Endodermal cell (in vitro differentiated cells): ENCODE measurements at regions not wholly inside any gene's neighbourhood (a gene's known extent, or its start where the extent isn't known, plus 50 kb on each side); places are given as distances from the start of the nearest gene placed in this dataset.

Experiments used
- DNase-seq: peaks from one replicate; pipeline ENCODE4 v3.0.0-alpha.2; 2017
- H3K27ac ChIP-seq: 2 replicates; pipeline ENCODE4 v1.5.1; 2013; ENCODE audit warnings: mild to moderate bottlenecking, low read depth, low read length, moderate library complexity
- H3K27me3 ChIP-seq: 2 replicates; pipeline ENCODE4 v1.6.1; 2013; ENCODE audit warnings: mild to moderate bottlenecking, low read length, moderate library complexity; ENCODE audit not compliant: insufficient read depth, control insufficient read depth, poor library complexity, severe bottlenecking
- H3K36me3 ChIP-seq: 2 replicates; pipeline ENCODE4 v1.7.0; 2013; ENCODE audit warnings: mild to moderate bottlenecking, low read length, moderate library complexity; ENCODE audit not compliant: control insufficient read depth, insufficient read depth
- H3K4me1 ChIP-seq: one replicate; pipeline ENCODE4 v1.7.0; 2013; ENCODE audit warnings: low read length; ENCODE audit not compliant: control insufficient read depth, insufficient read depth
- H3K4me3 ChIP-seq: 2 replicates; pipeline ENCODE4 v1.5.1; 2013; ENCODE audit warnings: mild to moderate bottlenecking, low read length, moderate library complexity
- H3K9ac ChIP-seq: 2 replicates; pipeline ENCODE4 v1.6.1; 2013; ENCODE audit warnings: mild to moderate bottlenecking, low read length, moderate library complexity; ENCODE audit not compliant: poor library complexity, severe bottlenecking; ENCODE audit errors: extremely low read depth
- H3K9me3 ChIP-seq: 2 replicates; pipeline ENCODE4 v1.6.1; 2013; ENCODE audit warnings: mild to moderate bottlenecking, low read length, moderate library complexity; ENCODE audit not compliant: control insufficient read depth
- H3K27ac Mint-ChIP-seq: 2 replicates; pipeline ENCODE4 v1.8.0; 2020; ENCODE audit warnings: mixed read lengths
- H3K27me3 Mint-ChIP-seq: 2 replicates; pipeline ENCODE4 v1.8.0; 2021; ENCODE audit warnings: mild to moderate bottlenecking, mixed read lengths; ENCODE audit not compliant: insufficient read depth
- H3K36me3 Mint-ChIP-seq: 2 replicates; pipeline ENCODE4 v1.8.0; 2020; ENCODE audit warnings: low read depth, mixed read lengths
- H3K4me1 Mint-ChIP-seq: 2 replicates; pipeline ENCODE4 v1.8.0; 2020; ENCODE audit warnings: mixed read lengths
- H3K4me3 Mint-ChIP-seq: 2 replicates; pipeline ENCODE4 v1.8.0; 2020; ENCODE audit warnings: mild to moderate bottlenecking, moderate library complexity, mixed read lengths
- H3K9me3 Mint-ChIP-seq: 2 replicates; pipeline ENCODE4 v1.8.0; 2020; ENCODE audit warnings: mild to moderate bottlenecking, mixed read lengths
- WGBS, 2 experiments: methylation state at CpG; one replicate each; pipeline versions ENCODE4 v1.1.5 to v1.1.7; 2013; ENCODE audit warnings: missing lambda C conversion rate in 2 of 2, mixed read lengths in 1 of 2; ENCODE audit not compliant: insufficient coverage in 1 of 2, insufficient read length in 1 of 2; 5-methylcytosine and 5-hydroxymethylcytosine counted together
- TF ChIP-seq, protein P1 (sequence below): fragments of 200-600 bp; sonication (generic); conservative IDR thresholded peaks from 2 replicates; pipeline ENCODE4 v1.5.0; 2021; ENCODE audit warnings: antibody characterized with exemption, mild to moderate bottlenecking

DNA sequence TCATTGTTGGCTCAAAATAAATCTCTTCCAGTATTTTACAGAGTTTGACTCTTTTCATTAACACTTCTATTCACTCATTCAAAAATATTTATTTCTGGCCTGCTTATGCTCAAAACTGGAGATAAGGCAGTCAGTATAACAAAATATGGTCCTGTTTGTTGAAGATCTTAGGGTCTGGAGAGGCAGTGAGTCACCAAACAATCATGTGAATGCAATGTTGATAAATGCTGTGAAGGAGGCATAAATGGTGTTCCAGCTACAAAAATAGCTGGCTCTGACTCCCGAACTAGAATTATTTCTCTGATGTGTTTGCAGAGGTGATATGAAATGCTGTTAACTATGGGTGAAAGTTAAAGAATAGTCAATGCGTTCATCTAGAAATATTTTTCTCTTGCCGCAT lies 390.6 kb downstream of the AASDHPPT start:
- TF ChIP-seq, protein P1, sequence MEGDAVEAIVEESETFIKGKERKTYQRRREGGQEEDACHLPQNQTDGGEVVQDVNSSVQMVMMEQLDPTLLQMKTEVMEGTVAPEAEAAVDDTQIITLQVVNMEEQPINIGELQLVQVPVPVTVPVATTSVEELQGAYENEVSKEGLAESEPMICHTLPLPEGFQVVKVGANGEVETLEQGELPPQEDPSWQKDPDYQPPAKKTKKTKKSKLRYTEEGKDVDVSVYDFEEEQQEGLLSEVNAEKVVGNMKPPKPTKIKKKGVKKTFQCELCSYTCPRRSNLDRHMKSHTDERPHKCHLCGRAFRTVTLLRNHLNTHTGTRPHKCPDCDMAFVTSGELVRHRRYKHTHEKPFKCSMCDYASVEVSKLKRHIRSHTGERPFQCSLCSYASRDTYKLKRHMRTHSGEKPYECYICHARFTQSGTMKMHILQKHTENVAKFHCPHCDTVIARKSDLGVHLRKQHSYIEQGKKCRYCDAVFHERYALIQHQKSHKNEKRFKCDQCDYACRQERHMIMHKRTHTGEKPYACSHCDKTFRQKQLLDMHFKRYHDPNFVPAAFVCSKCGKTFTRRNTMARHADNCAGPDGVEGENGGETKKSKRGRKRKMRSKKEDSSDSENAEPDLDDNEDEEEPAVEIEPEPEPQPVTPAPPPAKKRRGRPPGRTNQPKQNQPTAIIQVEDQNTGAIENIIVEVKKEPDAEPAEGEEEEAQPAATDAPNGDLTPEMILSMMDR, result no peak
- H3K9me3 Mint-ChIP-seq, result no peaks in the 10 kb centered on the region
- H3K36me3 Mint-ChIP-seq, result no peaks in the 10 kb centered on the region
- no peak for DNase-seq
- Histone ChIP-seq H3K9ac (no peak overlapping the region), H3K4me3 (no peak overlapping the region), H3K27ac (no peak overlapping the region), H3K4me1 (peaks cover 27% of the 10 kb centered on the region), H3K27me3 (peaks cover 32% of the 10 kb centered on the region), H3K9me3 (no peaks in the 10 kb centered on the region), H3K36me3 (no peaks in the 10 kb centered on the region)
- peaks cover 67% of the 10 kb centered on the region for H3K4me1 Mint-ChIP-seq
- H3K27ac Mint-ChIP-seq, result peak overlapping the region; percentile 64
- H3K4me3 Mint-ChIP-seq, result no peak overlapping the region
- peaks cover 16% of the 10 kb centered on the region for H3K27me3 Mint-ChIP-seq
- WGBS, 2 experiments, result 81 to 100% methylated on average over 2 to 3 of the region's 3 CpGs

GRCh38 chr11:106468531-106468930 lies 391.1 kb downstream of the AASDHPPT start:
- TF ChIP-seq, protein P1, result no peak
- Mint-ChIP-seq H3K27ac (no peak overlapping the region), H3K9me3 (no peaks in the 10 kb centered on the region), H3K36me3 (no peaks in the 10 kb centered on the region), H3K4me3 (no peak overlapping the region), H3K4me1 (peaks cover 64% of the 10 kb centered on the region), H3K27me3 (peaks cover 16% of the 10 kb centered on the region)
- Histone ChIP-seq H3K4me3 (peak overlapping the region; percentile 17), H3K36me3 (no peaks in the 10 kb centered on the region), H3K27me3 (peaks cover 32% of the 10 kb centered on the region), H3K9me3 (peaks cover 1% of the 10 kb centered on the region), H3K27ac (no peak overlapping the region), H3K4me1 (peaks cover 27% of the 10 kb centered on the region), H3K9ac (no peak overlapping the region)
- no peak for DNase-seq
- WGBS, 2 experiments, result 90% methylated on average over 1 of the region's 1 CpG; no CpG with 5 or more reads in 1 of the 2 experiments

GRCh38 chr11:106470230-106470629 lies 392.8 kb downstream of the AASDHPPT start:
- H3K4me1 Mint-ChIP-seq, result peaks cover 51% of the 10 kb centered on the region
- Histone ChIP-seq H3K27ac (no peak overlapping the region), H3K36me3 (no peaks in the 10 kb centered on the region), H3K27me3 (peaks cover 17% of the 10 kb centered on the region), H3K9me3 (peaks cover 18% of the 10 kb centered on the region), H3K9ac (no peak overlapping the region), H3K4me1 (peaks cover 27% of the 10 kb centered on the region), H3K4me3 (no peak overlapping the region)
- no peak overlapping the region for H3K4me3 Mint-ChIP-seq
- no peak overlapping the region for H3K27ac Mint-ChIP-seq
- H3K36me3 Mint-ChIP-seq, result no peaks in the 10 kb centered on the region
- H3K27me3 Mint-ChIP-seq, result peaks cover 16% of the 10 kb centered on the region
- WGBS, 2 experiments, result 78 to 100% methylated on average over 2 of the region's 3 CpGs
- TF ChIP-seq, protein P1, result no peak
- peaks cover 10% of the 10 kb centered on the region for H3K9me3 Mint-ChIP-seq
- DNase-seq, result no peak
